HG03280 (cell line): ENCODE measurements at regions not wholly inside any gene's neighbourhood (a gene's known extent, or its start where the extent isn't known, plus 50 kb on each side); places are given as distances from the start of the nearest gene placed in this dataset.
"Not testable (repeated sequence)": the region's sequence is repeated elsewhere in the genome, so short reads cannot be mapped to it uniquely, and the experiment has no call there.

Source experiments
- ATAC-seq: cut with Tn5 transposase; IDR thresholded peaks from one replicate; pipeline ENCODE4 v1.9.1; 2021; ENCODE audit warnings: mild to moderate bottlenecking, moderate library complexity; ENCODE audit not compliant: unreplicated experiment

- no peak for ATAC-seq
These were observed 158.7 kb upstream of the GRIN3A start for GRCh38 chr9:101897196-101897595.

- no peak for ATAC-seq
These were observed 155.5 kb upstream of the GRIN3A start for GRCh38 chr9:101893661-101894646.

DNA sequence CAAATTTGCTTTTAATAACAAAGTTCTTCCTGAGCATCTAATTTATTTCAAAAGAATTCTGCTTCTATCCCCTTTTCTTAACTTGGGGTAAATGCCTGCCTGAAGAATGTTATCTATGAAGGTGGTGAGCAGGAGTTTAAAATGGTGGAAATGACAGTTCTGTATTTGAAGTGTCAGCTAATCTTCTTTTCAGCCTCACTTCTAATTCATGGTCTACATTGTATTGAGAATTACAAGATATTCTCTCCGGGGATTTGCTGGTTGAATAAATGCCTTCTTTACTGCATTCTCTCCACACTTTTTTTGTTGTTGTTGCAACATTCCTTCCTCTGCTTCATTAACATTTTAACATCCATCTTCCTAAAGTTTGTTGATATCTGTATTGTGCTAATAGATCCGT is 143.1 kb upstream of the GRIN3A start:
- no peak for ATAC-seq

GRCh38 chr9:101880846-101881245 is 142.4 kb upstream of the GRIN3A start:
- ATAC-seq, result no peak

- ATAC-seq, result no peak
These were observed 140.3 kb upstream of the GRIN3A start for GRCh38 chr9:101878734-101879133.

DNA sequence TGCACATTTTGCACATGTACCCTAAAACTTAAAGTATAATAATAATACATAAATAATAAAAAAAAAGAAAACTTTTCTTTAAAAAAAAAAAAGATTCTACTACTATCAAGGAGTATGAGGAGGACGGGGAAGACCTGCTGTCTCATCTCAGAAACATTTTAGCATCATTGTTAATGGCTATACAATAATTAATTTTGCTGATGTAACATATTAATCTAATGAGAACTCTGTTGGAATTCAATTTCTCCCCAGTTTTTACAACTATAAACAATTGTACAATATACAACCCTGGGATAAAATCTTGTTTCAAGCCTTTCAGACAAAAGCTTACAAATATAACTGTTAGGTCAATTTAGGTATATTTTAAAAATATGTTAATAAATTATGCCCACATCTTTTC is 139.0 kb upstream of the GRIN3A start:
- ATAC-seq, result no peak

DNA sequence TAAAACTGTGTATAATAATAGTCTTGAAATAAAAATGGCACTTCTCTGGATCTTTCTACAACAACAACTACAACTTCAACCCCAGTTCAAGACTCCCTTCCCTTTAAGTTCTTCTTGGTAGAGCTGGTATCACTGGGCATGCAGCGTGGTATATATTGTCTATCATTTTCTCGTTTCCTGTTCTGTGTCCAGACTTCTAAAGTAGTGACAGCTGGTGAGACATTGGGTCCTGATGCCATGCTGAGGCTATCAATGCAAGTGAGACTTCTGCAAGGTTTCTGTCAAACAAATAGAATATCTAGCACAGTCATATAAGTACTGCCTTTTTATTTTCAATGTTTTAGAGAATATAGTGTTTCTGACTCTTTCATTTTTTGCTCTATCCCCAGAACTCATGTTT is 123.0 kb upstream of the GRIN3A start:
- no peak for ATAC-seq

DNA sequence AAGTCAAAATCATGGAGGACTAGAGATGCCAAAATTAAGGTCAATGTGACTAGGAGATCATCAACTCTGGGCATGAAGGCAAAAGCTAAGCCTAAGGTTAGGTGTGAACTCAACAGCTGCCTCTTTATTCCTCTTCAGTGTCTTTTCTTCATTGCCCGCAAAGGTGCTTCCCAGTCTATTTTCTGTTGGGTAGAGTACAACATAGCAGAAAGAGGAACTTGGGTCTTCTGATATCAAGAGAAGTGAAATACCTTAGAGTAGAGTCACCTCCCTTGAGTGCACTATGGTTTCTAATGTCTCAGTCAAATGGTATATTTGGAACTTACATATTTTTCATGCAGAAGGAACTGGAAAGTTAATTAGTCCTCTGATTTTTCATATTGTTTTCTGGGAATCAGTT is 122.5 kb upstream of the GRIN3A start:
- no peak for ATAC-seq

DNA sequence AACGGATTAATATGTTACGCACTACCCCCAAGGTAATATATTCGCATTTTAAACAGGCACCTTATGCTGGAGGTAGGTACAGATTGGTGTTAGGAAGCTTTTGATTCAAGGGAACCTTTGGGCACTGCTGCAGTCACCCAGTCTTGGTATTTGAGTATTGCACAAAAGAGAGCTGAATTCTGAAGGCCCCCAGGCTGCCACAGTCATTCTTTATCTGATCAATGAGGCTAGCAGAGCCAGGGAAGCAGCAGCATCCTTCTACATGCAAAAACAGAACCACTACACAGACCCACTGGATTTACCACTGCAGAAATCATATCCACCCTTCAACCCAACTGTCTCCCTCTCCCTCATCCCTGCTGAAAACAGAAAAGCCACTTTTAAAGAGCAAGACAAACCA is 121.2 kb upstream of the GRIN3A start:
- no peak for ATAC-seq

GRCh38 chr9:101858026-101858425 is 119.6 kb upstream of the GRIN3A start:
- no peak for ATAC-seq

- no peak for ATAC-seq
These were observed 110.8 kb upstream of the GRIN3A start for GRCh38 chr9:101849102-101849707.

DNA sequence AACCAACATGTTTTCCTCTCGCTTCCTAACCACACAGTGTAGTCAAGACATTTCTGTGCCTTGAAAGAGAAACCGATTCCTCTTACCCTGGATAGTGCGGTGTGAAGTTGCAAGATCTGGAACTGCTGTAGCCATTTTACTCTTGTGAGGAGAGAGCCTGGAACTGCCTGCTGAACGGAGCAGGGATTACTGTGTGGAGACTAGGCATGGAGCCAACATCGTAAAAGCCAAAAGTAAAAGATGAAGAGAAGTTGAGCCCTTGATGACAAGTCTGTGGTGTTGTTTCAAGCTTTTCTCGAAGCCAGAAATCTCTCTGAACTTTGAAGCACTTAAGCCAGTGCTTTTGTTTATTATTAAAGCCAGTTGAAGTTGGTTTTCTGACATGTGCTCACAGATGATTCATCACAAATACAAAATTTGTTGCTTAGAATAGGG is 110.1 kb upstream of the GRIN3A start:
- no peak for ATAC-seq

GRCh38 chr9:101846161-101846560 is 107.7 kb upstream of the GRIN3A start:
- no peak for ATAC-seq

DNA sequence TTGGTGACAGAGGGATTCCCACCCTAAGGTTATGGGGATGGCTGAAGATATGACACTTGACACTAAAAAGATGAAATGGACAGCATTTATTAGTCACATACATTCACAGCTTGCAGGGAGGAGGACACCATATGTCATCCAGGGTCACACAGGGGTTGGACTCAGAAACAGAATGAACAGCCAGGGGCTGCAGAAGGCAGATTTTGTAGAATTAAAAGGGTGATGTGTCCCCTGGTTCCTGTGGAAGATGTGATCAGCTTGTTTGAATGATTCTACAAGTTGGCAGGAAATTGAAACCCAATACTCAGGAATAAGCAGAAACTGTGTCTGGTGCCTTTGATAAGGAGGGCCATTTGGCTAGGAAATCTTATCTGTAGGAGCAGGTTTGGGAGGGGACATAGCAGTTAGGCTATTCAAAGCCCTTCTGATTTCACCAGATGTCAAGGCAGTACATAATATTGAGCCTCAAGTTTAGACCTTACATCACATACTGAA is 102.3 kb upstream of the GRIN3A start:
- no peak for ATAC-seq

- not testable (repeated sequence) for ATAC-seq
These were observed 100.5 kb upstream of the GRIN3A start for GRCh38 chr9:101838988-101839387.

DNA sequence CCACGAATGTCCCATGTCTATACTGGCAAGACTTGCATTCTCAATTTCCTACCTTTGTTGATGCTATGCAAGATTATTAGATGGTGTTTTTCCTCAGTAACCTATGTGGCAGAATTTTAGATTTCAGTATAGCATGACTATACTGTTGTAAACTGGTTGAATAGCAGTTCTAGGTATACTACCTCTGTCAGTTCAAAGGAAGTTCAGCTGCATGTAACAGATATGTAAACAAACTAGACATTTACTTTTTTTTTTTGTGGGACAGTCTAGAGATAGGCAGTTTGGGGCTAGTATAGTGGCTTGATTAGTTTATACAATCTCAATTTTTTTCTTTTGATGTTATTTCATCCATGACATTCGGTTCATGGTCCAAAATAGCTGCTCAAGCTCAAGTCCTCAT is 97.6 kb upstream of the GRIN3A start:
- no peak for ATAC-seq

GRCh38 chr9:101832486-101832885 is 94.0 kb upstream of the GRIN3A start:
- no peak for ATAC-seq

- not testable (repeated sequence) for ATAC-seq
These were observed 83.0 kb upstream of the GRIN3A start for GRCh38 chr9:101821450-101821849.

GRCh38 chr9:101820983-101821382 is 82.5 kb upstream of the GRIN3A start:
- not testable (repeated sequence) for ATAC-seq

- ATAC-seq, result no peak
These were observed 75.6 kb upstream of the GRIN3A start for GRCh38 chr9:101814064-101814463.

GRCh38 chr9:101807879-101808278 is 69.4 kb upstream of the GRIN3A start:
- ATAC-seq, result not testable (repeated sequence)

DNA sequence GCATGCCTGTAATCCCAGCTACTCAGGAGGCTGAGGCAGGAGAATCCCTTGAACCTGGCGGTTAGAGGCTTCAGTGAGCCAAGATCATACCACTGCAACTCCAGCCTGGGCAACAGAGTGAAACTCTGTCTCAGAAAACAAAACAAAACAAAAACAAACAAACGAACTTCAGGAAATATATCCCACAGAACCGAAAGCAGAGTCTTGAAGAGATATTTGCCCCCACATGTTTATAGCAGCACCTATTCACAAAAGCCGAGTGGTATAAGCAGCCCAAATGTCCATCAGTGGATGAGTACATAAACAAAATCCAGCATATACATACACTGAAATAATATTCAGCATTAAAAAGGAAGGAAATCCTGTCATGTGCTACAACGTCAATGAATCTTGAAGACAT is 57.6 kb upstream of the GRIN3A start:
- no peak for ATAC-seq
